A549 (cell line): ENCODE measurements at regions not wholly inside any gene's neighbourhood (a gene's known extent, or its start where the extent isn't known, plus 50 kb on each side); places are given as distances from the start of the nearest gene placed in this dataset.

Source experiments
- BHLHE40 ChIP-seq: IDR thresholded peaks from 2 replicates; pipeline ENCODE4 v1.6.1; 2012; ENCODE audit warnings: low read depth, low read length, inconsistent platforms
- HDAC2 ChIP-seq: fragments of 200-600 bp; sonication (generic); IDR thresholded peaks from 2 replicates; pipeline ENCODE4 v1.6.1; 2016
- MAX ChIP-seq: IDR thresholded peaks from 2 replicates; pipeline ENCODE4 v1.6.1; 2012
- TF ChIP-seq, protein P1 (sequence below): fragments of >200 bp; sonication (Bioruptor Twin); formaldehyde crosslinking; IDR thresholded peaks from 3 replicates; pipeline ENCODE4 v1.5.1; 2016

- TF ChIP-seq BHLHE40: no peak
- no peak for TF ChIP-seq HDAC2
- TF ChIP-seq MAX: no peak
- TF ChIP-seq, protein P1, sequence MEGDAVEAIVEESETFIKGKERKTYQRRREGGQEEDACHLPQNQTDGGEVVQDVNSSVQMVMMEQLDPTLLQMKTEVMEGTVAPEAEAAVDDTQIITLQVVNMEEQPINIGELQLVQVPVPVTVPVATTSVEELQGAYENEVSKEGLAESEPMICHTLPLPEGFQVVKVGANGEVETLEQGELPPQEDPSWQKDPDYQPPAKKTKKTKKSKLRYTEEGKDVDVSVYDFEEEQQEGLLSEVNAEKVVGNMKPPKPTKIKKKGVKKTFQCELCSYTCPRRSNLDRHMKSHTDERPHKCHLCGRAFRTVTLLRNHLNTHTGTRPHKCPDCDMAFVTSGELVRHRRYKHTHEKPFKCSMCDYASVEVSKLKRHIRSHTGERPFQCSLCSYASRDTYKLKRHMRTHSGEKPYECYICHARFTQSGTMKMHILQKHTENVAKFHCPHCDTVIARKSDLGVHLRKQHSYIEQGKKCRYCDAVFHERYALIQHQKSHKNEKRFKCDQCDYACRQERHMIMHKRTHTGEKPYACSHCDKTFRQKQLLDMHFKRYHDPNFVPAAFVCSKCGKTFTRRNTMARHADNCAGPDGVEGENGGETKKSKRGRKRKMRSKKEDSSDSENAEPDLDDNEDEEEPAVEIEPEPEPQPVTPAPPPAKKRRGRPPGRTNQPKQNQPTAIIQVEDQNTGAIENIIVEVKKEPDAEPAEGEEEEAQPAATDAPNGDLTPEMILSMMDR: no peak
Observed at GRCh38 chr12:105729926-105730325, 399.4 kb downstream of the C12orf75 start.
